ENCODE measurements at regions not wholly inside any gene's neighbourhood (a gene's known extent, or its start where the extent isn't known, plus 50 kb on each side); places are given as distances from the start of the nearest gene placed in this dataset.

DNA sequence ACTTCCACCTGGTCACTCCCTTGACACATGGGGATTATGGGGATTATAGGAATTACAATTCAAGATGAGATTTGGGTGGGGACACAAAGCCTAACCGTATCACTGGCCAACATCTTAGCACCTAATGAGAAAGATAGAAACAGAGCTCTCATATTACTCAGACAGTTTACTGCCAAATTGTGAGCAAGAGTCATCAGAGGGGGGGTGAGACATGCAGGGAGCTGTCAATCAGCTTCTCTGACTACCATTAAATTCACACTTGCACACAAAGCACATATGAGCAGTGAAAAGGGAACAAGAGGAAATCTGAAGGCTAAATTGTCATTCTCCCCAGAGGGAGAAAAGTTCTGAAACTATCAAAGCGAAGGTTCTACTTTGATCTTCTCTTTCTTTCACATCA is 78.1 kb upstream of the GRIN2B start:
- TF ChIP-seq, protein P1, sequence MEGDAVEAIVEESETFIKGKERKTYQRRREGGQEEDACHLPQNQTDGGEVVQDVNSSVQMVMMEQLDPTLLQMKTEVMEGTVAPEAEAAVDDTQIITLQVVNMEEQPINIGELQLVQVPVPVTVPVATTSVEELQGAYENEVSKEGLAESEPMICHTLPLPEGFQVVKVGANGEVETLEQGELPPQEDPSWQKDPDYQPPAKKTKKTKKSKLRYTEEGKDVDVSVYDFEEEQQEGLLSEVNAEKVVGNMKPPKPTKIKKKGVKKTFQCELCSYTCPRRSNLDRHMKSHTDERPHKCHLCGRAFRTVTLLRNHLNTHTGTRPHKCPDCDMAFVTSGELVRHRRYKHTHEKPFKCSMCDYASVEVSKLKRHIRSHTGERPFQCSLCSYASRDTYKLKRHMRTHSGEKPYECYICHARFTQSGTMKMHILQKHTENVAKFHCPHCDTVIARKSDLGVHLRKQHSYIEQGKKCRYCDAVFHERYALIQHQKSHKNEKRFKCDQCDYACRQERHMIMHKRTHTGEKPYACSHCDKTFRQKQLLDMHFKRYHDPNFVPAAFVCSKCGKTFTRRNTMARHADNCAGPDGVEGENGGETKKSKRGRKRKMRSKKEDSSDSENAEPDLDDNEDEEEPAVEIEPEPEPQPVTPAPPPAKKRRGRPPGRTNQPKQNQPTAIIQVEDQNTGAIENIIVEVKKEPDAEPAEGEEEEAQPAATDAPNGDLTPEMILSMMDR (conservative IDR thresholded peaks at IDR 0.05; ENCODE audit: low read length): no peak
- no peak for TF ChIP-seq EZH2phosphoT487 (IDR thresholded peaks at IDR 0.05; ENCODE audit: borderline replicate concordance, low read depth, low read length)
